ENCODE measurements at regions not wholly inside any gene's neighbourhood (a gene's known extent, or its start where the extent isn't known, plus 50 kb on each side); places are given as distances from the start of the nearest gene placed in this dataset.

- H3K9me3 Mint-ChIP-seq = no peaks in the 10 kb centered on the region
- DNase-seq = no peak
Observed at GRCh38 chrX:113906168-113906567, 677.7 kb upstream of the HTR2C start.

GRCh38 chrX:113892891-113893290 is 691.0 kb upstream of the HTR2C start:
- H3K27me3 Mint-ChIP-seq (ENCODE audit: insufficient read depth) = no peaks in the 10 kb centered on the region
- H3K4me1 Mint-ChIP-seq (ENCODE audit: low read depth) = no peaks in the 10 kb centered on the region
- no peak for TF ChIP-seq CTCF (IDR thresholded peaks at IDR 0.05)
- peaks cover 17% of the 10 kb centered on the region; the same call in 1 of the 2 replicates for H3K9me3 Mint-ChIP-seq
- H3K27ac Mint-ChIP-seq = no peak overlapping the region
- no peaks in the 10 kb centered on the region for H3K36me3 Mint-ChIP-seq (ENCODE audit: low read depth)
- no peak overlapping the region for H3K4me3 Mint-ChIP-seq
- DNase-seq = no peak

More at GRCh38 chrX:113906168-113906567, 677.7 kb upstream of the HTR2C start:
- Mint-ChIP-seq H3K4me1 (ENCODE audit: low read depth) (no peaks in the 10 kb centered on the region), H3K27me3 (ENCODE audit: insufficient read depth) (no peaks in the 10 kb centered on the region), H3K36me3 (ENCODE audit: low read depth) (no peaks in the 10 kb centered on the region), H3K27ac (no peak overlapping the region), H3K4me3 (no peak overlapping the region)
- no peak for TF ChIP-seq CTCF (IDR thresholded peaks at IDR 0.05)

- Mint-ChIP-seq H3K27ac (no peak overlapping the region), H3K4me1 (ENCODE audit: low read depth) (no peaks in the 10 kb centered on the region), H3K36me3 (ENCODE audit: low read depth) (no peaks in the 10 kb centered on the region), H3K9me3 (peaks cover 17% of the 10 kb centered on the region; the same call in 1 of the 2 replicates), H3K27me3 (ENCODE audit: insufficient read depth) (no peaks in the 10 kb centered on the region), H3K4me3 (no peak overlapping the region)
- DNase-seq = no peak
- no peak for TF ChIP-seq CTCF (IDR thresholded peaks at IDR 0.05)
Observed at GRCh38 chrX:113892401-113892800, 691.5 kb upstream of the HTR2C start.

GRCh38 chrX:113873056-113873455 is 710.8 kb upstream of the HTR2C start:
- Mint-ChIP-seq H3K27me3 (ENCODE audit: insufficient read depth) (no peaks in the 10 kb centered on the region), H3K4me1 (ENCODE audit: low read depth) (no peaks in the 10 kb centered on the region), H3K27ac (no peak overlapping the region), H3K4me3 (no peak overlapping the region), H3K9me3 (0 out of 2 replicates have a peak, but pooled peaks cover 5% of the 10 kb centered on the region), H3K36me3 (ENCODE audit: low read depth) (no peaks in the 10 kb centered on the region)
- TF ChIP-seq CTCF (IDR thresholded peaks at IDR 0.05) = no peak
- no peak for DNase-seq

- no peaks in the 10 kb centered on the region for H3K4me1 Mint-ChIP-seq (ENCODE audit: low read depth)
- no peak overlapping the region for H3K4me3 Mint-ChIP-seq
- H3K9me3 Mint-ChIP-seq = peaks cover 3% of the 10 kb centered on the region; the same call in 1 of the 2 replicates
- H3K27me3 Mint-ChIP-seq (ENCODE audit: insufficient read depth) = no peaks in the 10 kb centered on the region; the same call in 1 of the 2 replicates
- no peak for TF ChIP-seq CTCF (IDR thresholded peaks at IDR 0.05)
- H3K27ac Mint-ChIP-seq = no peak overlapping the region
- no peaks in the 10 kb centered on the region for H3K36me3 Mint-ChIP-seq (ENCODE audit: low read depth)
- DNase-seq = no peak
Observed at GRCh38 chrX:113868711-113869110, 715.2 kb upstream of the HTR2C start.

GRCh38 chrX:113868177-113868576 is 715.7 kb upstream of the HTR2C start:
- H3K27me3 Mint-ChIP-seq (ENCODE audit: insufficient read depth) = no peaks in the 10 kb centered on the region; the same call in 1 of the 2 replicates
- H3K36me3 Mint-ChIP-seq (ENCODE audit: low read depth) = no peaks in the 10 kb centered on the region
- H3K9me3 Mint-ChIP-seq = peaks cover 3% of the 10 kb centered on the region; the same call in 1 of the 2 replicates
- no peak for TF ChIP-seq CTCF (IDR thresholded peaks at IDR 0.05)
- H3K4me3 Mint-ChIP-seq = no peak overlapping the region
- no peaks in the 10 kb centered on the region for H3K4me1 Mint-ChIP-seq (ENCODE audit: low read depth)
- no peak overlapping the region for H3K27ac Mint-ChIP-seq
- DNase-seq = no peak

Measured in HFFc6 (cell line).